ACC112 (cell line): ENCODE measurements at regions not wholly inside any gene's neighbourhood (a gene's known extent, or its start where the extent isn't known, plus 50 kb on each side); places are given as distances from the start of the nearest gene placed in this dataset.

Experiments used
- H2AFZ ChIP-seq: fragments of 200-600 bp; sonication (generic); one replicate; pipeline ENCODE4 v1.6.0; 2017; ENCODE audit warnings: antibody characterized with exemption, low read length; ENCODE audit not compliant: unreplicated experiment
- H3K27ac ChIP-seq: fragments of 200-600 bp; sonication (generic); 2 replicates; pipeline ENCODE4 v1.5.1; 2014; ENCODE audit warnings: low read depth, mild to moderate bottlenecking, antibody characterized with exemption, low read length, moderate library complexity
- H3K27me3 ChIP-seq: fragments of 200-600 bp; sonication (generic); 2 replicates; pipeline ENCODE4 v1.6.1; 2014; ENCODE audit warnings: mild to moderate bottlenecking, antibody characterized with exemption, low read length, moderate library complexity, mixed read lengths; ENCODE audit not compliant: insufficient read depth
- H3K36me3 ChIP-seq: fragments of 200-600 bp; sonication (generic); 2 replicates; pipeline ENCODE4 v1.6.1; 2016; ENCODE audit warnings: mild to moderate bottlenecking, antibody characterized with exemption, low read length, moderate library complexity, mixed read lengths; ENCODE audit not compliant: insufficient read depth
- H3K4me1 ChIP-seq: fragments of 200-600 bp; sonication (generic); one replicate; pipeline ENCODE4 v1.6.1; 2016; ENCODE audit warnings: low read length, mixed read lengths; ENCODE audit not compliant: insufficient read depth, unreplicated experiment, control insufficient read depth
- H3K4me3 ChIP-seq: fragments of 200-600 bp; sonication (generic); 2 replicates; pipeline ENCODE4 v1.5.1; 2014; ENCODE audit warnings: mild to moderate bottlenecking, low read depth, low read length
- H3K79me2 ChIP-seq: fragments of 200-600 bp; sonication (generic); one replicate; pipeline ENCODE4 v1.6.0; 2016; ENCODE audit warnings: low read length; ENCODE audit not compliant: control insufficient read depth, unreplicated experiment, insufficient read depth

- Histone ChIP-seq H3K27me3 (no peaks in the 10 kb centered on the region), H3K4me1 (no peaks in the 10 kb centered on the region), H2AFZ (no peak overlapping the region), H3K27ac (no peak overlapping the region), H3K79me2 (no peaks in the 10 kb centered on the region), H3K4me3 (no peak overlapping the region), H3K36me3 (no peaks in the 10 kb centered on the region)
Observed at GRCh38 chr15:87508086-87508485, 748.5 kb downstream of the NTRK3 start.

- no peaks in the 10 kb centered on the region for H3K36me3 ChIP-seq
Observed at GRCh38 chr15:87502173-87502572, 754.4 kb downstream of the NTRK3 start.

GRCh38 chr15:87500240-87500639 is 756.3 kb downstream of the NTRK3 start:
- Histone ChIP-seq H3K4me3 (no peak overlapping the region), H2AFZ (no peak overlapping the region), H3K79me2 (no peaks in the 10 kb centered on the region), H3K27ac (no peak overlapping the region), H3K4me1 (no peaks in the 10 kb centered on the region), H3K36me3 (no peaks in the 10 kb centered on the region), H3K27me3 (no peaks in the 10 kb centered on the region)

More at GRCh38 chr15:87502173-87502572, 754.4 kb downstream of the NTRK3 start:
- no peaks in the 10 kb centered on the region for H3K27me3 ChIP-seq
- no peak overlapping the region for H3K4me3 ChIP-seq
- H2AFZ ChIP-seq = no peak overlapping the region
- no peak overlapping the region for H3K27ac ChIP-seq
- H3K79me2 ChIP-seq = no peaks in the 10 kb centered on the region
- no peaks in the 10 kb centered on the region for H3K4me1 ChIP-seq

GRCh38 chr15:87498560-87498959 is 758.0 kb downstream of the NTRK3 start:
- Histone ChIP-seq H3K4me3 (no peak overlapping the region), H3K27ac (no peak overlapping the region), H3K79me2 (no peaks in the 10 kb centered on the region), H3K36me3 (no peaks in the 10 kb centered on the region), H3K27me3 (no peaks in the 10 kb centered on the region), H2AFZ (no peak overlapping the region), H3K4me1 (no peaks in the 10 kb centered on the region)

GRCh38 chr15:87496795-87497194 is 759.7 kb downstream of the NTRK3 start:
- H3K4me1 ChIP-seq = no peaks in the 10 kb centered on the region
- H3K27me3 ChIP-seq = peaks cover 5% of the 10 kb centered on the region; the same call in 1 of the 2 replicates
- no peaks in the 10 kb centered on the region for H3K79me2 ChIP-seq
- no peaks in the 10 kb centered on the region for H3K36me3 ChIP-seq
- H3K4me3 ChIP-seq = no peak overlapping the region
- no peak overlapping the region for H3K27ac ChIP-seq
- no peak overlapping the region for H2AFZ ChIP-seq

GRCh38 chr15:87496109-87496508 is 760.4 kb downstream of the NTRK3 start:
- no peak overlapping the region for H3K27ac ChIP-seq
- no peaks in the 10 kb centered on the region for H3K4me1 ChIP-seq
- H3K79me2 ChIP-seq = no peaks in the 10 kb centered on the region
- no peak overlapping the region for H3K4me3 ChIP-seq
- H3K27me3 ChIP-seq = peaks cover 5% of the 10 kb centered on the region; the same call in 1 of the 2 replicates
- H3K36me3 ChIP-seq = no peaks in the 10 kb centered on the region
- no peak overlapping the region for H2AFZ ChIP-seq

- H2AFZ ChIP-seq = no peak overlapping the region
- H3K4me3 ChIP-seq = no peak overlapping the region
- no peaks in the 10 kb centered on the region for H3K36me3 ChIP-seq
- peaks cover 5% of the 10 kb centered on the region; the same call in 1 of the 2 replicates for H3K27me3 ChIP-seq
- no peaks in the 10 kb centered on the region for H3K4me1 ChIP-seq
- no peaks in the 10 kb centered on the region for H3K79me2 ChIP-seq
- H3K27ac ChIP-seq = no peak overlapping the region
Observed at GRCh38 chr15:87493803-87494202, 762.7 kb downstream of the NTRK3 start.

- Histone ChIP-seq H3K79me2 (no peaks in the 10 kb centered on the region), H2AFZ (no peak overlapping the region), H3K36me3 (no peaks in the 10 kb centered on the region), H3K4me1 (no peaks in the 10 kb centered on the region), H3K4me3 (no peak overlapping the region), H3K27me3 (peaks cover 5% of the 10 kb centered on the region; the same call in 1 of the 2 replicates), H3K27ac (no peak overlapping the region)
Observed at GRCh38 chr15:87492321-87492720, 764.2 kb downstream of the NTRK3 start.

- Histone ChIP-seq H3K27ac (no peak overlapping the region), H3K27me3 (peaks cover 5% of the 10 kb centered on the region; the same call in 1 of the 2 replicates), H3K79me2 (no peaks in the 10 kb centered on the region), H3K36me3 (no peaks in the 10 kb centered on the region), H3K4me1 (no peaks in the 10 kb centered on the region), H2AFZ (no peak overlapping the region), H3K4me3 (no peak overlapping the region)
Observed at GRCh38 chr15:87490666-87491065, 765.9 kb downstream of the NTRK3 start.

GRCh38 chr15:87489902-87490665 is 766.5 kb downstream of the NTRK3 start:
- H3K36me3 ChIP-seq = no peaks in the 10 kb centered on the region
- H3K79me2 ChIP-seq = no peaks in the 10 kb centered on the region
- no peaks in the 10 kb centered on the region for H3K4me1 ChIP-seq

GRCh38 chr15:87489456-87489855 is 767.1 kb downstream of the NTRK3 start:
- no peaks in the 10 kb centered on the region for H3K79me2 ChIP-seq
- no peak overlapping the region for H2AFZ ChIP-seq
- no peak overlapping the region for H3K27ac ChIP-seq
- no peaks in the 10 kb centered on the region for H3K36me3 ChIP-seq
- no peaks in the 10 kb centered on the region for H3K4me1 ChIP-seq
- peaks cover 5% of the 10 kb centered on the region; the same call in 1 of the 2 replicates for H3K27me3 ChIP-seq
- H3K4me3 ChIP-seq = no peak overlapping the region

More at GRCh38 chr15:87489902-87490665, 766.5 kb downstream of the NTRK3 start:
- Histone ChIP-seq H3K27ac (no peak overlapping the region), H2AFZ (no peak overlapping the region), H3K27me3 (peaks cover 5% of the 10 kb centered on the region; the same call in 1 of the 2 replicates), H3K4me3 (no peak overlapping the region)
